Nephron progenitor cell (in vitro differentiated cells): ENCODE measurements at regions not wholly inside any gene's neighbourhood (a gene's known extent, or its start where the extent isn't known, plus 50 kb on each side); places are given as distances from the start of the nearest gene placed in this dataset.

Experiments used
- DNase-seq: peaks from one replicate; pipeline ENCODE4 v3.0.0; 2021
- H3K27ac Mint-ChIP-seq: 2 replicates; pipeline ENCODE4 v1.8.0; 2021; ENCODE audit warnings: mild to moderate bottlenecking, moderate library complexity, mixed read lengths
- H3K27me3 Mint-ChIP-seq: 2 replicates; pipeline ENCODE4 v1.8.0; 2021; ENCODE audit warnings: mild to moderate bottlenecking, low read depth, mixed read lengths; ENCODE audit not compliant: poor library complexity
- H3K36me3 Mint-ChIP-seq: 2 replicates; pipeline ENCODE4 v1.8.0; 2021; ENCODE audit warnings: low read depth, mixed read lengths
- H3K4me1 Mint-ChIP-seq: 2 replicates; pipeline ENCODE4 v1.8.0; 2021; ENCODE audit warnings: mixed read lengths
- H3K4me3 Mint-ChIP-seq: 2 replicates; pipeline ENCODE4 v1.8.0; 2021; ENCODE audit warnings: mild to moderate bottlenecking, moderate library complexity, mixed read lengths
- H3K9me3 Mint-ChIP-seq: 2 replicates; pipeline ENCODE4 v1.8.0; 2021; ENCODE audit warnings: mild to moderate bottlenecking, moderate library complexity, mixed read lengths
- TF ChIP-seq, protein P1 (sequence below): fragments of 200-600 bp; sonication (generic); IDR thresholded peaks from 2 replicates; pipeline ENCODE4 v1.5.0; 2021; ENCODE audit warnings: antibody characterized with exemption

DNA sequence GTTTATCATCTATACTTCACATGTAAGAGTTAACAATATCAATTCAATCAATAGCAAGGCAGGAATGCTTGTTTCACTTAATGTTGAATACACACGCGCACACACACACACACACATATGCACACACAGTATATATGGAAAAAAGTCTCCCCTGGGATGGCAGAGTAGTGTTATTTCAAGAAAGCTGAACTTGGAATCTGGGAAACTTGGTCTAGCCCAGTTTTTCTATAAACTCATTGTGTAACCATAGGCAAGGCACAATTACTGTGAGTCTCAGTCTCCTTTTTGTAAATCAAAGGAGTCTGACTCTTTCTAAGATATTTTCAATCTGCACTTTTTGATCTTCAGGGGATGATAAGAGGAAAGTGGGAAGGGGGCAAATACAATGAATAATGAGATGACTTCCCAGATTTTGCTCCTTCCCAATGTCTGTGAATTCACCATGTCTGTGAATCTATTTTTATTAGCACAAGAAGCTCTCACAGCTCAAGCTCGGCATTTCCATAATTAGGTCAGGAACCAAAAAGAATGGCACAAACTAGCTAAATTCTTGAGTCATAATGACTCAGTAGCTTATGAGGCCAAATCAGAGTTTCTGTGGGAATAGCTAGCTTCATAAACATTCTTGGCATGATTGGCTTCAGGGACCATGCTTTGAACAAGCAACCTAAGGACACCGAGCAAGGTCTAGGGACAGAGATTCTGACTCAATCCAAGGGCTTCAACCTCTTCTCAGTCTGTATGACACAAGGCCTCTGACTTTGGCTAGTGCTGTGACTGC, 227.4 kb upstream of the DCBLD2 start:
- H3K4me3 Mint-ChIP-seq: no peak overlapping the region
- TF ChIP-seq, protein P1, sequence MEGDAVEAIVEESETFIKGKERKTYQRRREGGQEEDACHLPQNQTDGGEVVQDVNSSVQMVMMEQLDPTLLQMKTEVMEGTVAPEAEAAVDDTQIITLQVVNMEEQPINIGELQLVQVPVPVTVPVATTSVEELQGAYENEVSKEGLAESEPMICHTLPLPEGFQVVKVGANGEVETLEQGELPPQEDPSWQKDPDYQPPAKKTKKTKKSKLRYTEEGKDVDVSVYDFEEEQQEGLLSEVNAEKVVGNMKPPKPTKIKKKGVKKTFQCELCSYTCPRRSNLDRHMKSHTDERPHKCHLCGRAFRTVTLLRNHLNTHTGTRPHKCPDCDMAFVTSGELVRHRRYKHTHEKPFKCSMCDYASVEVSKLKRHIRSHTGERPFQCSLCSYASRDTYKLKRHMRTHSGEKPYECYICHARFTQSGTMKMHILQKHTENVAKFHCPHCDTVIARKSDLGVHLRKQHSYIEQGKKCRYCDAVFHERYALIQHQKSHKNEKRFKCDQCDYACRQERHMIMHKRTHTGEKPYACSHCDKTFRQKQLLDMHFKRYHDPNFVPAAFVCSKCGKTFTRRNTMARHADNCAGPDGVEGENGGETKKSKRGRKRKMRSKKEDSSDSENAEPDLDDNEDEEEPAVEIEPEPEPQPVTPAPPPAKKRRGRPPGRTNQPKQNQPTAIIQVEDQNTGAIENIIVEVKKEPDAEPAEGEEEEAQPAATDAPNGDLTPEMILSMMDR: no peak
- H3K36me3 Mint-ChIP-seq: no peaks in the 10 kb centered on the region
- H3K27me3 Mint-ChIP-seq: no peaks in the 10 kb centered on the region
- no peak overlapping the region for H3K27ac Mint-ChIP-seq
- no peaks in the 10 kb centered on the region for H3K4me1 Mint-ChIP-seq
- no peak for DNase-seq
- H3K9me3 Mint-ChIP-seq: peaks cover 9% of the 10 kb centered on the region

DNA sequence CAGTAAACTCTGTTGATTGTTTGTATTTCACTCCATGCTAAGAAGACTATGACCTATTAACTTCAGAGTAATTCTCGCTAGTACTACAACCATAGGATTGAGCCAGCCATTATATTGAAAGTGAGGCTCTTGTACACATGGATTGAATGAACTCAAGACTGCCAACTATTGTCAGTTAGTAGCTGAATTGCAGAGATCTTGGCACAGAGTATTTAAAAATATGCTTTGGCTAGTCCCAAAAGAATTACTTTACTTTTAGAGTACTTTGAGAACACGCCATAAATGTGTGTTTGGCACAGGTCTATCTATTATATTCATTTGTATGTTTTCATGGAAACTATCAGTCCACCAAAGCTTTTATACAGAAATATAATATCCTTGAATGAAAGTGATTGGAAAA, 226.7 kb upstream of the DCBLD2 start:
- H3K36me3 Mint-ChIP-seq: no peaks in the 10 kb centered on the region
- H3K9me3 Mint-ChIP-seq: peaks cover 4% of the 10 kb centered on the region
- TF ChIP-seq, protein P1: no peak
- no peak for DNase-seq
- no peak overlapping the region for H3K4me3 Mint-ChIP-seq
- H3K27me3 Mint-ChIP-seq: no peaks in the 10 kb centered on the region
- no peaks in the 10 kb centered on the region for H3K4me1 Mint-ChIP-seq
- no peak overlapping the region for H3K27ac Mint-ChIP-seq

DNA sequence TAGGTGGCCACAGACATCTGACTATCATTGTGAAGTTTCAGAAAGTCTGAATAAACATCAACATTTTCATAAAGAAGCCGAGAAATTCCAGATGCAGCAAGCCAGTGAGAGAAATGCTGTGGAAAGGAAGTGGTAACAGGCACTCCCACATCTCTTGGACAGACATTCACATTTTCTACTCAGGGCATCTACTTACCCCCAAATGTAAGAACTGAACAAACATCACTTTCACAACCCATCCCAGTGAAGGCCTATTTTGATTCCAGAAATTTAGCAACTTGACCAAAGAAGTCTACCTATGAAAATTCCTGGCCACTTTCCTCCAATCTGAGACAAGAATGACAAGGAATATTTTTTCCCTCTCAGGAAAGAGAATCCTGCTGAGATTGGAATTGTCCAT, 224.8 kb upstream of the DCBLD2 start:
- H3K4me3 Mint-ChIP-seq: no peak overlapping the region
- no peak overlapping the region for H3K27ac Mint-ChIP-seq
- TF ChIP-seq, protein P1: no peak
- DNase-seq: no peak
- H3K27me3 Mint-ChIP-seq: no peaks in the 10 kb centered on the region
- H3K36me3 Mint-ChIP-seq: no peaks in the 10 kb centered on the region
- H3K9me3 Mint-ChIP-seq: no peaks in the 10 kb centered on the region
- no peaks in the 10 kb centered on the region for H3K4me1 Mint-ChIP-seq

DNA sequence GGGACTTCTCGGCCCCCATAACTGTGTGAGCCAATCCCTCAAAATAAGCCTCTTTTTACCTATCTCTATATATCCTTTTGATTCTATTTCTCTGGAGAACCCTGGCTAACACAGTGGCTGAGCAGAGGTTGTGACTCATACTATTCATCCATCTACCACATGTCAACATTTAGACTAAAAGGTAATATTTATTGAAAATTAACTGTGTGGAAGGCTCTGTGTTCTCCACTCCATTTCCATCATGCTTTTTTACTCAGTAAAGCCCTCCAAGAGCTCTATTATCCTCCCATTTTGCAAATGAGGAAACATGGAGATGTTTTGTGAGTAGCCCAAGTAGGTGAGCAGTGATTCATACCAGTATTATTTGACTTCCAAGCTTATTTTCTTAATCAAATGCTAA, 217.9 kb upstream of the DCBLD2 start:
- Mint-ChIP-seq H3K4me3 (no peak overlapping the region), H3K27me3 (no peaks in the 10 kb centered on the region), H3K27ac (no peak overlapping the region), H3K4me1 (no peaks in the 10 kb centered on the region), H3K9me3 (no peaks in the 10 kb centered on the region), H3K36me3 (no peaks in the 10 kb centered on the region)
- no peak for DNase-seq
- TF ChIP-seq, protein P1: no peak

DNA sequence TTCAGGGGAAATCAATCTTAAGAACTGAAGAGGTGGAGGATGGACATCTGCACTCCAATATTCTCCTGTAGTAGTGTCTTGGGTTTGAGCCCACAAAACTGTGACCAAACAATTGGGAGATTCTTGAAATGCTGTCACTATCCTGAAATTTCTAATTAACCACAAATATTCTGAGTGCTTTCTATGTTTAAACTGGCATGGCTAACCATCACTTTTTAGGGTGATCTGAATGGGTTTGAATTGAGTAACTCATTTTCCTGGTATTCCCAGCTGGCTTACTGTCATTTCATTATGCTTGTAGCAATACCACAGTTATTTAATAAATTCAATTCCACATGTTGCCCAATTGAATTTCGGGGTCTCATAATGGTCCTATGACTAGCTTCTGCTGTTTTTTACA, 216.9 kb upstream of the DCBLD2 start:
- no peak overlapping the region for H3K27ac Mint-ChIP-seq
- no peaks in the 10 kb centered on the region for H3K27me3 Mint-ChIP-seq
- no peaks in the 10 kb centered on the region for H3K9me3 Mint-ChIP-seq
- DNase-seq: no peak
- H3K4me3 Mint-ChIP-seq: no peak overlapping the region
- TF ChIP-seq, protein P1: no peak
- H3K4me1 Mint-ChIP-seq: no peaks in the 10 kb centered on the region
- no peaks in the 10 kb centered on the region for H3K36me3 Mint-ChIP-seq
